Vagina (tissue), 2 donors: ENCODE measurements at regions not wholly inside any gene's neighbourhood (a gene's known extent, or its start where the extent isn't known, plus 50 kb on each side); places are given as distances from the start of the nearest gene placed in this dataset.

Experiments used
- DNase-seq, 2 donors: peaks; one replicate each; pipeline ENCODE4 v3.0.0-alpha.2; 2017; ENCODE audit errors: extremely low spot score in 2 of 2
- H3K27ac ChIP-seq: fragments of 200-600 bp; sonication (generic); one replicate; pipeline ENCODE4 v1.5.1; 2019
- H3K27me3 ChIP-seq: fragments of 200-600 bp; sonication (generic); one replicate; pipeline ENCODE4 v1.5.1; 2019
- H3K36me3 ChIP-seq, 2 donors: fragments of 200-600 bp; sonication (generic); one replicate each; pipeline ENCODE4 v1.5.1; 2017 to 2019
- H3K4me1 ChIP-seq: fragments of 200-600 bp; sonication (generic); one replicate; pipeline ENCODE4 v1.5.1; 2019
- H3K4me3 ChIP-seq, 2 donors: fragments of 200-600 bp; sonication (generic); 1 replicate in 1 of 2; 2 replicates in 1 of 2; pipeline ENCODE4 v1.5.1; 2016 to 2019
- H3K9me3 ChIP-seq: fragments of 200-600 bp; sonication (generic); one replicate; pipeline ENCODE4 v1.5.1; 2019
- CTCF ChIP-seq, 3 experiments: fragments of 450-650 bp in 2 of 3; fragments of 200-600 bp in 1 of 3; sonication (generic) in 1 of 3; IDR thresholded peaks; one replicate each; pipeline ENCODE4 v1.5.1; 2017 to 2019; ENCODE audit warnings: antibody characterized with exemption in 3 of 3, mild to moderate bottlenecking in 2 of 3, moderate library complexity in 2 of 3
- POLR2A ChIP-seq, 2 donors: fragments of 450-650 bp; IDR thresholded peaks; one replicate each; pipeline ENCODE4 v1.6.1; 2017; ENCODE audit warnings: antibody characterized with exemption in 2 of 2, mild to moderate bottlenecking in 2 of 2, moderate library complexity in 2 of 2
- POLR2AphosphoS5 ChIP-seq, 2 donors: sonication (generic); formaldehyde crosslinking; IDR thresholded peaks; one replicate each; pipeline ENCODE4 v1.9.0; 2017; ENCODE audit warnings: antibody characterized with exemption in 2 of 2, mild to moderate bottlenecking in 2 of 2, low read depth in 1 of 2; ENCODE audit not compliant: insufficient read depth in 1 of 2
- intact Hi-C: fragments of 100-400 bp; cut with DNase I; formaldehyde crosslinking; loops from one replicate; pipeline ENCODE4 v1.15.1; 2023

- Histone ChIP-seq H3K4me1 (peaks cover 4% of the 10 kb centered on the region), H3K27ac (no peak overlapping the region), H3K9me3 (no peaks in the 10 kb centered on the region), H3K36me3 (no peaks in the 10 kb centered on the region), H3K4me3 (no peak overlapping the region), H3K27me3 (no peaks in the 10 kb centered on the region)
- intact Hi-C loops = no loop called here
- no peak for DNase-seq
- TF ChIP-seq CTCF (IDR thresholded peaks at IDR 0.05) (no peak), POLR2A (IDR thresholded peaks at IDR 0.05) (no peak), POLR2AphosphoS5 (IDR thresholded peaks at IDR 0.05; ENCODE audit: insufficient read depth in 1 of 2, low read depth in 1 of 2) (no peak)
Measured at GRCh38 chr7:41892356-41893100, 189.6 kb upstream of the INHBA start.

- no peak overlapping the region for H3K27ac ChIP-seq
- TF ChIP-seq POLR2AphosphoS5 (IDR thresholded peaks at IDR 0.05; ENCODE audit: insufficient read depth in 1 of 2, low read depth in 1 of 2) (no peak), POLR2A (IDR thresholded peaks at IDR 0.05) (no peak), CTCF (IDR thresholded peaks at IDR 0.05) (no peak)
- no peaks in the 10 kb centered on the region for H3K36me3 ChIP-seq
- DNase-seq = no peak
- no peaks in the 10 kb centered on the region for H3K27me3 ChIP-seq
- peaks cover 10% of the 10 kb centered on the region for H3K4me1 ChIP-seq
- H3K4me3 ChIP-seq = no peak overlapping the region
- intact Hi-C loops = no loop called here
- H3K9me3 ChIP-seq = no peaks in the 10 kb centered on the region
Measured at GRCh38 chr7:41891950-41892349, 189.1 kb upstream of the INHBA start.

GRCh38 chr7:41890631-41891274 lies 187.9 kb upstream of the INHBA start:
- no peak overlapping the region for H3K27ac ChIP-seq
- no peak for DNase-seq

GRCh38 chr7:41889472-41889871 lies 186.6 kb upstream of the INHBA start:
- no peak for DNase-seq
- Histone ChIP-seq H3K4me3 (no peak overlapping the region), H3K4me1 (peaks cover 26% of the 10 kb centered on the region), H3K36me3 (no peaks in the 10 kb centered on the region), H3K27ac (no peak overlapping the region), H3K9me3 (no peaks in the 10 kb centered on the region), H3K27me3 (no peaks in the 10 kb centered on the region)
- intact Hi-C loops = no loop called here
- TF ChIP-seq CTCF (IDR thresholded peaks at IDR 0.05) (no peak), POLR2A (IDR thresholded peaks at IDR 0.05) (no peak)

More at GRCh38 chr7:41890631-41891274, 187.9 kb upstream of the INHBA start:
- no peaks in the 10 kb centered on the region for H3K9me3 ChIP-seq
- H3K36me3 ChIP-seq = no peaks in the 10 kb centered on the region
- H3K27me3 ChIP-seq = no peaks in the 10 kb centered on the region
- no peak overlapping the region for H3K4me3 ChIP-seq
- intact Hi-C loops = no loop called here
- H3K4me1 ChIP-seq = peaks cover 22% of the 10 kb centered on the region
- no peak for TF ChIP-seq POLR2AphosphoS5 (IDR thresholded peaks at IDR 0.05; ENCODE audit: insufficient read depth in 1 of 2, low read depth in 1 of 2)
- TF ChIP-seq POLR2A (IDR thresholded peaks at IDR 0.05) = no peak
- TF ChIP-seq CTCF (IDR thresholded peaks at IDR 0.05) = no peak

GRCh38 chr7:41889040-41889439 lies 186.2 kb upstream of the INHBA start:
- Histone ChIP-seq H3K4me1 (peaks cover 26% of the 10 kb centered on the region), H3K36me3 (no peaks in the 10 kb centered on the region), H3K27me3 (no peaks in the 10 kb centered on the region), H3K27ac (no peak overlapping the region), H3K4me3 (no peak overlapping the region), H3K9me3 (no peaks in the 10 kb centered on the region)
- TF ChIP-seq POLR2AphosphoS5 (IDR thresholded peaks at IDR 0.05; ENCODE audit: insufficient read depth in 1 of 2, low read depth in 1 of 2) (no peak), CTCF (IDR thresholded peaks at IDR 0.05) (no peak), POLR2A (IDR thresholded peaks at IDR 0.05) (no peak)
- no peak for DNase-seq
- intact Hi-C loops = no loop called here
